Astrocyte (in vitro differentiated cells and primary cell): ENCODE measurements at regions not wholly inside any gene's neighbourhood (a gene's known extent, or its start where the extent isn't known, plus 50 kb on each side); places are given as distances from the start of the nearest gene placed in this dataset.

Experiments used
- CTCF ChIP-seq: IDR thresholded peaks from 2 replicates; pipeline ENCODE4 v1.5.1; 2011; ENCODE audit warnings: low read depth, mild to moderate bottlenecking, inconsistent platforms, low read length, moderate library complexity; ENCODE audit not compliant: insufficient read depth
- EZH2 ChIP-seq: IDR thresholded peaks from 2 replicates; pipeline ENCODE4 v1.6.1; 2012; ENCODE audit warnings: mild to moderate bottlenecking, low read length, inconsistent platforms; ENCODE audit not compliant: insufficient read depth

DNA sequence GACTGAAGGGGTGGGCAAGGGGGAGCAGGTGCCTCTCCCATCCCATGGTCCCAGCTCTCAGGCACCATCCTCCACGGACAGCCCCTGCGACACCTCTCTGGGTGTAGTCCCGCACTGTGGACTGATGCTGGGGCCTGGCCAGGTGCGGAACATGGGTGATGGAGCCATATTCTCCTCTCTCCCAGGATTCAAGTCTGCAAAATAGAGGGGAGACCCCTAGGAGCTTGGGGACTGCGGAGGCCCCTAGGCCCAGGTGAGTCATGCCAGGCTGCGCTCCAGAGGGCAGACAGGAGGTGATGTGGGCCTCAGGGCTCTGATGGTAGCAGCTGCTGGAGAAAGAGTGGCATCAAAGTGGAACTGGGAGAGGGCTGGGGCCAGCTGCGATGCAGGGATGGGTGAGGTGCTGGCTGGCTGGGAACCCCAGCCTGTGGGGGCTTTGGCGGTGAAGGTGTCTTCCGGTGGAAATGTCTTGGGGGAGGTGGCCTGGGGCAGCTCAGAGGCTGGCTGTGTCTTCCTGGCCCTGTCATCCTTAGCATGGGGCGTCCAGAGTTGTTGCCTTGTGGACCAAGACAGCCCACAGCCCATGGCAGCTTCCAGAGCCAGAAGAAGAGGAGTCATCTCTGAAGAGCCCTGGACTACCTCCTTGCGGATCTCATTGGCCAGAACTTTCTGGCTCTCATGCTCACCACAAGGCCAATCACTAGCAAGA, 149.1 kb downstream of the KIF26A start:
- TF ChIP-seq CTCF = no peak
- TF ChIP-seq EZH2 = no peak
